AG09319 (cell line): ENCODE measurements at regions not wholly inside any gene's neighbourhood (a gene's known extent, or its start where the extent isn't known, plus 50 kb on each side); places are given as distances from the start of the nearest gene placed in this dataset.

Experiments
- DNase-seq: peaks from one replicate; pipeline ENCODE4 v3.0.0-alpha.2; 2010; ENCODE audit warnings: low read depth; ENCODE audit errors: extremely low read depth
- CTCF ChIP-seq: IDR thresholded peaks from 2 replicates; pipeline ENCODE4 v1.5.1; 2011; ENCODE audit warnings: low read depth, mild to moderate bottlenecking, inconsistent platforms, low read length, moderate library complexity

- DNase-seq: no peak
- no peak for TF ChIP-seq CTCF
These were observed 537.4 kb upstream of the MMS22L start for GRCh38 chr6:97820400-97820799.

DNA sequence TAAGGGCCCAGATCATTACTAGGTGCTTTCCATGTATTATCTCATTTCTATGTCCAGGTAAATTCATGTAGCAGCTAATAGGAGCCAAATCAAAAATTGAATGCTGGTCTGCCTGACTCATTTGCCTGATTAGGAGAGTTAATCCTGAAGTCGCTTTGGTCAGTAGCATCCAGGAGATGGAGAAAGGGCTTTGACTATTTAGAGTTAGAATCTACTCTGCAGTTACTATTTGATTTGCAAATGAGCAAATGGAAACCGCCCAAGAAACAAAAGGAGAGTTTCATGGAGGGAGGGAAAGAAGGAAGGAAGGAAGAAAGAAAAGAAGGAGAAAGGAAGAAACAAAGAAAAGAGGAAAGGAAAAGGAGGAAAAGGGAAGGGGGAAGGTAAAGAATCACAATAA is 539.6 kb upstream of the MMS22L start:
- DNase-seq: no peak
- no peak for TF ChIP-seq CTCF

GRCh38 chr6:97841763-97842162 is 558.7 kb upstream of the MMS22L start:
- TF ChIP-seq CTCF: no peak
- peak; percentile 10 for DNase-seq

GRCh38 chr6:97842521-97842920 is 559.5 kb upstream of the MMS22L start:
- TF ChIP-seq CTCF: no peak
- DNase-seq: no peak

- no peak for DNase-seq
- TF ChIP-seq CTCF: no peak
These were observed 566.4 kb upstream of the MMS22L start for GRCh38 chr6:97849390-97849789.

- TF ChIP-seq CTCF: no peak
- no peak for DNase-seq
These were observed 567.6 kb upstream of the MMS22L start for GRCh38 chr6:97850458-97851212.

- no peak for DNase-seq
- no peak for TF ChIP-seq CTCF
These were observed 580.7 kb upstream of the MMS22L start for GRCh38 chr6:97863697-97864096.
